RPMI8226 (cell line): ENCODE measurements at regions not wholly inside any gene's neighbourhood (a gene's known extent, or its start where the extent isn't known, plus 50 kb on each side); places are given as distances from the start of the nearest gene placed in this dataset.
"Not testable (repeated sequence)": the region's sequence is repeated elsewhere in the genome, so short reads cannot be mapped to it uniquely, and the experiment has no call there.

Experiments
- DNase-seq: peaks from one replicate; pipeline ENCODE4 v3.0.0-alpha.2; 2015

GRCh38 chr2:89834306-89834705 lies 1142.8 kb downstream of the RPIA start:
- DNase-seq, result no peak

- peak; percentile 8 for DNase-seq
These were observed 1144.9 kb downstream of the RPIA start for GRCh38 chr2:89836326-89836725.

- no peak for DNase-seq
These were observed 1146.6 kb downstream of the RPIA start for GRCh38 chr2:89837962-89838625.

GRCh38 chr2:89840175-89840574 lies 1148.7 kb downstream of the RPIA start:
- DNase-seq, result not testable (repeated sequence)

GRCh38 chr2:89840781-89841475 lies 1149.5 kb downstream of the RPIA start:
- not testable (repeated sequence) for DNase-seq

- no peak for DNase-seq
These were observed 1150.0 kb downstream of the RPIA start for GRCh38 chr2:89841476-89841840.

GRCh38 chr2:89842180-89842908 lies 1150.9 kb downstream of the RPIA start:
- no peak for DNase-seq

- DNase-seq, result no peak
These were observed 1152.9 kb downstream of the RPIA start for GRCh38 chr2:89844221-89844943.

GRCh38 chr2:89845532-89845931 lies 1154.1 kb downstream of the RPIA start:
- no peak for DNase-seq

- no peak for DNase-seq
These were observed 1156.6 kb downstream of the RPIA start for GRCh38 chr2:89848114-89848513.

GRCh38 chr2:89848763-89849368 lies 1157.4 kb downstream of the RPIA start:
- DNase-seq, result no peak

- DNase-seq, result no peak
These were observed 1158.3 kb downstream of the RPIA start for GRCh38 chr2:89849731-89850130.

- no peak for DNase-seq
These were observed 1159.0 kb downstream of the RPIA start for GRCh38 chr2:89850481-89850880.

- no peak for DNase-seq
These were observed 1159.6 kb downstream of the RPIA start for GRCh38 chr2:89850881-89851582.

GRCh38 chr2:89851583-89851905 lies 1160.1 kb downstream of the RPIA start:
- DNase-seq, result no peak

GRCh38 chr2:89853427-89853826 lies 1162.0 kb downstream of the RPIA start:
- not testable (repeated sequence) for DNase-seq

- DNase-seq, result not testable (repeated sequence)
These were observed 1164.3 kb downstream of the RPIA start for GRCh38 chr2:89855752-89856151.

GRCh38 chr2:89856305-89856704 lies 1164.8 kb downstream of the RPIA start:
- not testable (repeated sequence) for DNase-seq

GRCh38 chr2:89862164-89862563 lies 1170.7 kb downstream of the RPIA start:
- DNase-seq, result not testable (repeated sequence)

GRCh38 chr2:89863209-89863608 lies 1171.7 kb downstream of the RPIA start:
- DNase-seq, result not testable (repeated sequence)

- DNase-seq, result not testable (repeated sequence)
These were observed 1183.5 kb downstream of the RPIA start for GRCh38 chr2:89874810-89875595.
